ENCODE measurements at regions not wholly inside any gene's neighbourhood (a gene's known extent, or its start where the extent isn't known, plus 50 kb on each side); places are given as distances from the start of the nearest gene placed in this dataset. TPM values are rescaled to one million over a fixed set of nuclear protein-coding genes. Genes with fewer than 3 reads are reported as not detected.

- TF ChIP-seq EZH2phosphoT487 (IDR thresholded peaks at IDR 0.05; ENCODE audit: low read depth, severe bottlenecking, unreplicated experiment) = no peak
- no peak for TF ChIP-seq EZH2 (IDR thresholded peaks at IDR 0.05; ENCODE audit: borderline replicate concordance)
- no peak for TF ChIP-seq CTCF (IDR thresholded peaks at IDR 0.05; ENCODE audit: poor library complexity)
- Histone ChIP-seq H3K36me3 (replicated peaks; ENCODE audit: insufficient read depth, low read depth) (no peaks in the 10 kb centered on the region), H3K4me3 (no peak overlapping the region), H3K79me2 (no peaks in the 10 kb centered on the region), H3K9me2 (replicated peaks; ENCODE audit: insufficient read depth) (no peaks in the 10 kb centered on the region), H3K27ac (no peak overlapping the region), H3K4me2 (no peak overlapping the region), H4K20me1 (ENCODE audit: insufficient read depth, poor library complexity, severe bottlenecking) (no peaks in the 10 kb centered on the region), H3K27me3 (no peaks in the 10 kb centered on the region), H3K9me3 (ENCODE audit: low read depth) (no peaks in the 10 kb centered on the region), H3K4me1 (ENCODE audit: insufficient read depth) (no peaks in the 10 kb centered on the region), H2AFZ (no peak overlapping the region)
- DNase-seq (ENCODE audit: low spot score) = no peak
- WGBS (ENCODE audit: low lambda C conversion rate, missing lambda C conversion rate) = 86% methylated on average over 3 of the region's 3 CpGs
These were observed 51.6 kb upstream of the TMEFF2 start for GRCh38 chr2:192246297-192246696.

DNA sequence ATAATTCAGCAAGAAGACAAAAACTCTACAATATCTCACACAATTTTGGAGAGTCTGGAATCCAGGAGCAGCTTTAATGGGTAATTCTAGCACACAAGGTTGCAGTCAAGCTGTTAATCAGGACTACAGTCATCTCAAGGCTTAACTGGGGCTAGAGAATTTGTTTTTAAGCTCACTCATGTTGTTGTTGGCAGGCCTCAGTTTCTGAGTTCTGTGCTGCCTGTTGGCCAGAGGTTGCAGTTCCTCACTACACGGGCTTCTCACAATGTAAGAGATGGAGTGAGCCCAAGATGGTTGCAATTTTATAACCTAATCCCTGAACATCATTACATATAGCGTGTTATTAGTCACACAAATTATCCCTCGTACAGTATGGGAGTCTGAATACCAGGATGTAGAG is 50.6 kb upstream of the TMEFF2 start:
- Histone ChIP-seq H2AFZ (no peak overlapping the region), H4K20me1 (ENCODE audit: insufficient read depth, poor library complexity, severe bottlenecking) (no peaks in the 10 kb centered on the region), H3K36me3 (replicated peaks; ENCODE audit: insufficient read depth, low read depth) (no peaks in the 10 kb centered on the region), H3K9me3 (ENCODE audit: low read depth) (no peaks in the 10 kb centered on the region), H3K27ac (no peak overlapping the region), H3K4me1 (ENCODE audit: insufficient read depth) (no peaks in the 10 kb centered on the region), H3K79me2 (no peaks in the 10 kb centered on the region), H3K27me3 (no peaks in the 10 kb centered on the region), H3K9me2 (replicated peaks; ENCODE audit: insufficient read depth) (no peaks in the 10 kb centered on the region), H3K4me3 (no peak overlapping the region), H3K4me2 (no peak overlapping the region)
- TF ChIP-seq EZH2phosphoT487 (IDR thresholded peaks at IDR 0.05; ENCODE audit: low read depth, severe bottlenecking, unreplicated experiment) (no peak), CTCF (IDR thresholded peaks at IDR 0.05; ENCODE audit: poor library complexity) (no peak), EZH2 (IDR thresholded peaks at IDR 0.05; ENCODE audit: borderline replicate concordance) (no peak)
- WGBS (ENCODE audit: low lambda C conversion rate, missing lambda C conversion rate) = 83% methylated on average over 3 of the region's 3 CpGs
- no peak for DNase-seq (ENCODE audit: low spot score)

Small RNA genes in the stretch of these regions (small RNA-seq; reads per million reads assigned to genes)
- gene AC068135.1 = not detected
- not detected for gene AC074290.1
- not detected for gene RF00017
- gene RF00273 = not detected
- not detected for gene RNU6-169P

Measured in hepatocyte (in vitro differentiated cells).